ENCODE measurements at regions not wholly inside any gene's neighbourhood (a gene's known extent, or its start where the extent isn't known, plus 50 kb on each side); places are given as distances from the start of the nearest gene placed in this dataset.

GRCh38 chr2:14148216-14148615 is 484.3 kb upstream of the LRATD1 start:
- DNase-seq (ENCODE audit: low read depth, low spot score), result no peak
- no peak overlapping the region for H3K4me3 ChIP-seq (replicated peaks in 1 of 3; ENCODE audit: insufficient read depth in 1 of 3, low read depth in 1 of 3, low read length in 3 of 3)
- no peaks in the 10 kb centered on the region for H3K36me3 ChIP-seq (ENCODE audit: control insufficient read depth in 2 of 2, extremely low read depth in 1 of 2, insufficient read depth in 2 of 2, low read length in 2 of 2)
- FAIRE-seq, result no peak
- TF ChIP-seq MAX (IDR thresholded peaks at IDR 0.05; ENCODE audit: insufficient read depth, insufficient read length), result no peak
- no peak for TF ChIP-seq GATA2 (IDR thresholded peaks at IDR 0.05; ENCODE audit: insufficient read depth, insufficient read length, low read depth, low read length)
- no peak for TF ChIP-seq JUN (IDR thresholded peaks at IDR 0.05; ENCODE audit: borderline replicate concordance, insufficient read depth, insufficient read length, low read depth)
- TF ChIP-seq, protein P1, sequence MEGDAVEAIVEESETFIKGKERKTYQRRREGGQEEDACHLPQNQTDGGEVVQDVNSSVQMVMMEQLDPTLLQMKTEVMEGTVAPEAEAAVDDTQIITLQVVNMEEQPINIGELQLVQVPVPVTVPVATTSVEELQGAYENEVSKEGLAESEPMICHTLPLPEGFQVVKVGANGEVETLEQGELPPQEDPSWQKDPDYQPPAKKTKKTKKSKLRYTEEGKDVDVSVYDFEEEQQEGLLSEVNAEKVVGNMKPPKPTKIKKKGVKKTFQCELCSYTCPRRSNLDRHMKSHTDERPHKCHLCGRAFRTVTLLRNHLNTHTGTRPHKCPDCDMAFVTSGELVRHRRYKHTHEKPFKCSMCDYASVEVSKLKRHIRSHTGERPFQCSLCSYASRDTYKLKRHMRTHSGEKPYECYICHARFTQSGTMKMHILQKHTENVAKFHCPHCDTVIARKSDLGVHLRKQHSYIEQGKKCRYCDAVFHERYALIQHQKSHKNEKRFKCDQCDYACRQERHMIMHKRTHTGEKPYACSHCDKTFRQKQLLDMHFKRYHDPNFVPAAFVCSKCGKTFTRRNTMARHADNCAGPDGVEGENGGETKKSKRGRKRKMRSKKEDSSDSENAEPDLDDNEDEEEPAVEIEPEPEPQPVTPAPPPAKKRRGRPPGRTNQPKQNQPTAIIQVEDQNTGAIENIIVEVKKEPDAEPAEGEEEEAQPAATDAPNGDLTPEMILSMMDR (IDR thresholded peaks at IDR 0.05; ENCODE audit: extremely low read depth in 1 of 2, insufficient read depth in 1 of 2, low read depth in 1 of 2, low read length in 2 of 2), result no peak
- TF ChIP-seq FOS (IDR thresholded peaks at IDR 0.05; ENCODE audit: borderline replicate concordance, insufficient read depth, low read length), result no peak
- TF ChIP-seq EZH2 (IDR thresholded peaks at IDR 0.05; ENCODE audit: borderline replicate concordance, low read depth, low read length, severe bottlenecking), result no peak
- TF ChIP-seq POLR2AphosphoS5 (IDR thresholded peaks at IDR 0.05; ENCODE audit: insufficient read depth, low read depth, low read length), result no peak
- TF ChIP-seq MYC (IDR thresholded peaks at IDR 0.05; ENCODE audit: low read depth, low read length), result no peak
- TF ChIP-seq POLR2A (IDR thresholded peaks at IDR 0.05; ENCODE audit: low read depth, low read length), result no peak
- no peak overlapping the region for H3K4me2 ChIP-seq (ENCODE audit: insufficient read depth, low read length)
- H3K27ac ChIP-seq (ENCODE audit: insufficient read depth, low read depth, low read length), result no peak overlapping the region
- peaks cover 2% of the 10 kb centered on the region for H3K9me3 ChIP-seq (replicated peaks; ENCODE audit: control insufficient read depth, insufficient read depth, low read length)
- ChIA-PET CTCF (no interaction called here), POLR2A (no interaction called here)
- no peaks in the 10 kb centered on the region for H3K4me1 ChIP-seq (ENCODE audit: control insufficient read depth, extremely low read depth, insufficient read depth, low read length)
- H3K9ac ChIP-seq (replicated peaks; ENCODE audit: extremely low read depth, insufficient read depth, low read length), result no peak overlapping the region
- no peak overlapping the region for H2AFZ ChIP-seq (ENCODE audit: low read depth, low read length)
- intact Hi-C loops (cut with micrococcal nuclease) (no loop called here), dilution Hi-C loops (cut with MboI; ENCODE audit: extremely low pct_ligation_motif_present, low sequenced_read_pairs) (no loop called here)
- H3K27me3 ChIP-seq (ENCODE audit: control insufficient read depth in 2 of 2, insufficient read depth in 2 of 2, low read length in 2 of 2), result no peaks in the 10 kb centered on the region
- H3K9me1 ChIP-seq (replicated peaks; ENCODE audit: control insufficient read depth, extremely low read depth, insufficient read depth, low read length), result no peaks in the 10 kb centered on the region
- no peaks in the 10 kb centered on the region for H4K20me1 ChIP-seq (replicated peaks; ENCODE audit: control insufficient read depth, extremely low read depth, insufficient read depth, low read length)
- H3K79me2 ChIP-seq (ENCODE audit: control insufficient read depth, insufficient read depth, low read length), result no peaks in the 10 kb centered on the region
- no TSS peak for BruUV-seq (replicated peaks)

Measured in endothelial cell of umbilical vein (primary cell).